IMR-90 (cell line): ENCODE measurements at regions not wholly inside any gene's neighbourhood (a gene's known extent, or its start where the extent isn't known, plus 50 kb on each side); places are given as distances from the start of the nearest gene placed in this dataset.

Experiments
- BHLHE40 ChIP-seq: fragments of 150-350 bp; IDR thresholded peaks from 2 replicates; pipeline ENCODE4 v1.6.1; 2016; ENCODE audit warnings: mild to moderate bottlenecking, low read depth, low read length
- CEBPB ChIP-seq: IDR thresholded peaks from 2 replicates; pipeline ENCODE4 v1.6.1; 2012; ENCODE audit warnings: low read depth, low read length, improper control_type of control experiment
- MAFK ChIP-seq: IDR thresholded peaks from 2 replicates; pipeline ENCODE4 v1.6.1; 2012; ENCODE audit warnings: low read depth, low read length, improper control_type of control experiment
- MAZ ChIP-seq: IDR thresholded peaks from 2 replicates; pipeline ENCODE4 v1.6.1; 2012; ENCODE audit warnings: low read depth, mild to moderate bottlenecking, low read length, improper control_type of control experiment, moderate library complexity, borderline replicate concordance
- NFE2L2 ChIP-seq: fragments of 150-350 bp; IDR thresholded peaks from 2 replicates; pipeline ENCODE4 v1.6.1; 2016; ENCODE audit warnings: low read depth, mild to moderate bottlenecking, low read length
- POLR2A ChIP-seq: IDR thresholded peaks from 2 replicates; pipeline ENCODE4 v1.6.1; 2012; ENCODE audit warnings: mild to moderate bottlenecking, low read depth, low read length
- RFX5 ChIP-seq: IDR thresholded peaks from 2 replicates; pipeline ENCODE4 v1.8.0; 2012; ENCODE audit warnings: low read depth, mild to moderate bottlenecking, low read length, moderate library complexity
- TF ChIP-seq, protein P1 (sequence below): conservative IDR thresholded peaks from 2 replicates; pipeline ENCODE4 v1.5.1; 2012; ENCODE audit warnings: mild to moderate bottlenecking, low read depth, low read length, improper control_type of control experiment
- TF ChIP-seq, protein P2 (sequence below): fragments of 150-350 bp; IDR thresholded peaks from 2 replicates; pipeline ENCODE4 v1.6.1; 2017; ENCODE audit warnings: mild to moderate bottlenecking, antibody characterized with exemption, low read length, low read depth

DNA sequence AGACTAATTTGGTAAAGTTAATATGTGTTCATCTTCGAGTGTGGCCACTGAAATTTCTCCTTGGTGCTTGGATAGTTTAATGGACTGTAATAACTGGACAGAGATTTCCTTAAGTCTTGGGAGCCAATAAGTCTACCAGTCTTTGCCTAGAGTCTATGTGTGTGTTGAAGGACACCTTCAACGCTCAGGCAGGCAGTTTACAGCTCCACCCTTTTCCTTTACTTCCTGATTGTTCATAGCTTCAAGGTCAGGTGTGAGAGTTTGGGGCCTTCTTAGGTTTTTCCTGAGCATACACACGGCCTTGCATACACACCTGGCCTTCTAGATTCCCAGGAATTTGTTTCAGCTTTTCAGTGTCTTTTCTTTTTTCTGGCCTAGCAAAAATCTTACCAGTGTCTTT, 355.3 kb upstream of the AMOT start:
- no peak for TF ChIP-seq CEBPB
- TF ChIP-seq NFE2L2 = no peak
- TF ChIP-seq RFX5 = no peak
- TF ChIP-seq, protein P1, sequence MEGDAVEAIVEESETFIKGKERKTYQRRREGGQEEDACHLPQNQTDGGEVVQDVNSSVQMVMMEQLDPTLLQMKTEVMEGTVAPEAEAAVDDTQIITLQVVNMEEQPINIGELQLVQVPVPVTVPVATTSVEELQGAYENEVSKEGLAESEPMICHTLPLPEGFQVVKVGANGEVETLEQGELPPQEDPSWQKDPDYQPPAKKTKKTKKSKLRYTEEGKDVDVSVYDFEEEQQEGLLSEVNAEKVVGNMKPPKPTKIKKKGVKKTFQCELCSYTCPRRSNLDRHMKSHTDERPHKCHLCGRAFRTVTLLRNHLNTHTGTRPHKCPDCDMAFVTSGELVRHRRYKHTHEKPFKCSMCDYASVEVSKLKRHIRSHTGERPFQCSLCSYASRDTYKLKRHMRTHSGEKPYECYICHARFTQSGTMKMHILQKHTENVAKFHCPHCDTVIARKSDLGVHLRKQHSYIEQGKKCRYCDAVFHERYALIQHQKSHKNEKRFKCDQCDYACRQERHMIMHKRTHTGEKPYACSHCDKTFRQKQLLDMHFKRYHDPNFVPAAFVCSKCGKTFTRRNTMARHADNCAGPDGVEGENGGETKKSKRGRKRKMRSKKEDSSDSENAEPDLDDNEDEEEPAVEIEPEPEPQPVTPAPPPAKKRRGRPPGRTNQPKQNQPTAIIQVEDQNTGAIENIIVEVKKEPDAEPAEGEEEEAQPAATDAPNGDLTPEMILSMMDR = no peak
- no peak for TF ChIP-seq POLR2A
- no peak for TF ChIP-seq MAZ
- TF ChIP-seq, protein P2, sequence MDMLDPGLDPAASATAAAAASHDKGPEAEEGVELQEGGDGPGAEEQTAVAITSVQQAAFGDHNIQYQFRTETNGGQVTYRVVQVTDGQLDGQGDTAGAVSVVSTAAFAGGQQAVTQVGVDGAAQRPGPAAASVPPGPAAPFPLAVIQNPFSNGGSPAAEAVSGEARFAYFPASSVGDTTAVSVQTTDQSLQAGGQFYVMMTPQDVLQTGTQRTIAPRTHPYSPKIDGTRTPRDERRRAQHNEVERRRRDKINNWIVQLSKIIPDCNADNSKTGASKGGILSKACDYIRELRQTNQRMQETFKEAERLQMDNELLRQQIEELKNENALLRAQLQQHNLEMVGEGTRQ = no peak
- no peak for TF ChIP-seq BHLHE40
- no peak for TF ChIP-seq MAFK
